GM11168 (cell line): ENCODE measurements at regions not wholly inside any gene's neighbourhood (a gene's known extent, or its start where the extent isn't known, plus 50 kb on each side); places are given as distances from the start of the nearest gene placed in this dataset.

ENCODE experiments used
- in situ Hi-C: fragments of 300-500 bp; cut with MboI; formaldehyde crosslinking; loops from one replicate; pipeline ENCODE4 v1.12.0; 2022; ENCODE audit warnings: low sequenced_read_pairs; ENCODE audit not compliant: unreplicated experiment

DNA sequence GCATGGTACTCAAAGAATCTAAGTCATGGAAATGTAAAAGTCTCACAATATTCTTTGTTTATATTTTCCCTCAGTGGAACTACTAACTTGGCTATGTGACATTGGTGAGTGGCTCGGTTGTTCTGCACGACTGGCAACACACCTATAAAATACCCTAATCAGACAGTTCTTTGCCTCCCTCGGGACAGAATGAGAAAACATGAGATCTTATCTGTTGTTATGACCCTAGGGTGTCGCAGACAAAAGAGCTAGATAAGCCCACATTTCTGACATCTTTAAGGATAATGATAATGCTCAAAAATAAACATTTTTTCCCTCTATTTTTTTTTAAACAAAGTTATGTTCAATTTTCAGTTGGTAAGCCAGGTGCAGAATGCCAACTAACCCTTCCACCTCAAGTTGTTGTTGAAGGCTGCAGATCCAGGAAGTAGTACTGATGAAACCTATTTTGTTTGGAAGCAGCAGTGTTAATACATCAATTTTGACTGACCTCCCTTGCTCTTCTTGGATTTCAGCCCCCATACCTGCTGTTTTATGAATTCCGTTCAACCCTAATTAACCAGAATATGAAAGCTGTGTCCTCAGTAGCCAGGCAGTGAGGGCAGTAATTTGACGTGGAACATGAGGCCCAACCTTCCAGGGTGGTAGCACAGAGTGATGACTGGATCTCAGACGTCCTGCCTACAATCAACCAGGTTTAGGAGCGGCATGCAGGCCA lies 108.7 kb upstream of the DUSP10 start:
- in situ Hi-C loops: no loop called here

DNA sequence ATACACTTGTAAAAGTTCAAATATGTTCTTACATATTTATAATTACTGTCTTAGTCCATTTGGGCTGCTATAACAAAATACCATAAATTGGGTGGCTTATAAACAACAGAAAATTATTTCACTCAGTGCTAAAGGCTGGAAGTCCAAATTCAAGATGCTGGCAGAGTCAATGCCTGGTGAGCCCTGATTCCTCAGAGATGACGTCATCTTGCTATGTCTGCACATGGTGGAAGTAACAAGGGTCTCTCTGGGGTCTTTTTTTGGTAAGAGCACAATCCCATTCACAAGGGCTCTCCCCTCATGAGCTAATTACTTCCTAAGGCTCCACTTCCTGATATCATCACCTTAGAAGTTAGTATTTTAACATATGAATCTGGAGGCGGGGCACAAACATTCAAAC lies 108.0 kb upstream of the DUSP10 start:
- in situ Hi-C loops: no loop called here

DNA sequence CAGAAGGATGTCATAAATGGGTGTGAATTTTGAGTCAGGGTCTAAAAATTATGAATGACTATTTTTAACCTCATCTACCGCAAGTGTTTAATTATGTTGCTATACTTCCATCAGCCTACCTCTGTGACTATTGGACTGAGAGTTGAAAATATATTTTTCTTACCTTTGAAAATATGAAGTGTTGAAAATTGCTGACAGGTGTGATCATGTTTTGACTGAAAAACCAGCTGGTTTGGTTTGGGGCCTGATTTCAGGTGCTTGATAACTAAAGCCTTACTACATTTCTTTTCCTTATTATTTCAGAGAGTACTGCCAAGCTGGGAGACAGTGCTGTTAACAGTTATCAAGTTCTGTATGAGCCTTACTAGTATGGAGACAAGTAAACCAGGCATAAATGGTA lies 107.2 kb upstream of the DUSP10 start:
- in situ Hi-C loops: no loop called here

DNA sequence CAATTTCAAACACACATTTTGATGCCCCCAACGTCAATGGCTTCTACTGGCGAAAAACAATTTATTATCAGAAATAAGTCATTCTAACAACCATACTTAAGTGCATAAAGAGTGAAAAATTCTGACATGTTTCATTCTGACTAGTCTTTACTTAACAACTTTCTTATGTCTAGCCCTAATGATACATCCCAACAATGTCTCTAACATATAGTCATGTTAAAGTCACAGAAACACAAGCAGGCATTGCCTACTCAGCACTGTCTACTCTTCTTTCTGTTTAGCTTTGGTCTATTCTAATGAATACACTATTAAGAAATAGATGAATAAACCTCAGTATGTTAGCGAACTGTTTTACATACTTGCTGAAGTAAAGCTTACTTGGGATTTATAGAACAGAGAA lies 105.8 kb upstream of the DUSP10 start:
- in situ Hi-C loops: no loop called here

DNA sequence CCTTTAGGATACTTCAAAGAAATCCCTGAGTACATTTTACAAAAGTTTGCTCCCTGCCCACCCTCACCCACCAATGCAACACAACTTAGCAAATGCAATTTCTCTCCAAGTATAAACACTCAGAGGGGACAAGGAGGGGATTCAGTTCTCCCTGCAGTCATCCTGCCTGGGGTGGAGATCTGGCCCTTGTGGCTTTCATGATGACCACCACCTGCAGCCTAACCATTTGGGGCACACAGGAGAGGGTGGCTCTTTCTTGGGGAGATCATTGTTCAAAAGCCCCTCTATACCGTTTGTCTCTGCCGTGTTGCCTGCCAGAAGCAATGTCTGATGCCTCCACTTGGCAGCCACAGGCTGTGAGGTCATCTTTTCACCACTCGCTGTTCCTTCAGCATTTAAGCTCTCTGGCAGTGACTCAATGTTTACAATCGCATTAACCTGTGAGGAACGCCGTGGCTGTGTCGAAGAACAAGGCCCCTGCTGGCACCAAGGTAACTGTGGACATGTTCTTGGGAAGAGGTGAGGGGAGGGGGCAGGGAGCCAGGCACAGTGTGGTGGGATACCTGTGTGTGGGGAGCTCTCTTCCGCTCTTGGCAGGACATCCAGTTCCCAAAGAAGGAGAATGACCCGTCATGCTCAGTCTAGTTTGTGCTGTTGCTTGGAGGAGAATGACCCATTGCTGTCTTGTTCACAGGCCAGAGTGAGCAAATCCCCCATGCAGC lies 103.9 kb upstream of the DUSP10 start:
- in situ Hi-C loops: no loop called here

DNA sequence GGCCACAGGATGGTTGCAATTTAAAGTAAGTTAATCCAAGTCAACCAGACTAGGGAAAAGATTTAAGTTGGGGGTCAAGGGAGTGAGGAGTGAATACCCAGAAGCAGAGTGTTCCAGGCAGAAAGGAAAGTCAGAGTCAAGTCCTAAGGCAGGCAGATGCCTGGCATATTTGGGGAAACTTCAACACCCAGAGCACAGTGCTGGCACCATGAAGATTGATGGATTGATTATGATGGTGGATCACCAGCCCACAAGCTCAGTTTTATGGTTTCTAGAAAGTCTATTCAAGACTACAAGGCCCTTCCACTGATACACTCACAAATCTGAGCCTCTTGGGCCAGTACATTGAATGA lies 100.1 kb upstream of the DUSP10 start:
- in situ Hi-C loops: no loop called here

DNA sequence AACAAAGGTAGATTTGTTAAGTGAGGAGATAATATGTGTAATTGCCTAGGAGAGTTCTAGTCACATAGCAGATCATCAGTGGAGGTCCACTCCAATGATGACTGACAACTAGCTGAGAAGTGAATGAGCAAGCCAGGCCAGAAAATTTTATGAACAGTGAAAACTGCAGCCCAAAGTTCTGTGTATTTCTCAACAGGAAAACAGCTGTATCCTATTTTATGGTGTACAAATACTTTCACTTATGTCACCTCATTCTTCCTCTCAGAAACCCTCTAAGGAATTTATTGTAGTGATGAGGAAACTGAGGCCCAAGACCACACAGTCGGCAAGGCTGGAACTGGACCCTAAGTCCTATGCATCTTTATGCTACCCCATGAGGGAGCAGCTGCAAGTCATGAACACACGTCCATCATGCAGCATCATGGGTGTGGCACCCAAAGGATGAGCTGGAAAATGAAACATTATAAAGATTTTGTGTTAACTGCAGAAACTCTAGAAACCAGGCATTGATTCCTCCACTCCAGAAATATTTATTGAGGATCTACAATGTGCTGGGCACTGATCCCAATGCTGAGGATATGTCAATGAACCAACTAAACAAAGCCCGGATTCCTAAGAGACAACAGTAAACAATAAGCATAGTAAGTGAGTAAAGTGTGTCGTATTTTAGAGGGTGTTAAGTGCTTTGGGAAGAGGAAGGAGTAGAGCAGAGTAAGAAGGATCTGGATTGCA lies 99.5 kb upstream of the DUSP10 start:
- in situ Hi-C loops: no loop called here

DNA sequence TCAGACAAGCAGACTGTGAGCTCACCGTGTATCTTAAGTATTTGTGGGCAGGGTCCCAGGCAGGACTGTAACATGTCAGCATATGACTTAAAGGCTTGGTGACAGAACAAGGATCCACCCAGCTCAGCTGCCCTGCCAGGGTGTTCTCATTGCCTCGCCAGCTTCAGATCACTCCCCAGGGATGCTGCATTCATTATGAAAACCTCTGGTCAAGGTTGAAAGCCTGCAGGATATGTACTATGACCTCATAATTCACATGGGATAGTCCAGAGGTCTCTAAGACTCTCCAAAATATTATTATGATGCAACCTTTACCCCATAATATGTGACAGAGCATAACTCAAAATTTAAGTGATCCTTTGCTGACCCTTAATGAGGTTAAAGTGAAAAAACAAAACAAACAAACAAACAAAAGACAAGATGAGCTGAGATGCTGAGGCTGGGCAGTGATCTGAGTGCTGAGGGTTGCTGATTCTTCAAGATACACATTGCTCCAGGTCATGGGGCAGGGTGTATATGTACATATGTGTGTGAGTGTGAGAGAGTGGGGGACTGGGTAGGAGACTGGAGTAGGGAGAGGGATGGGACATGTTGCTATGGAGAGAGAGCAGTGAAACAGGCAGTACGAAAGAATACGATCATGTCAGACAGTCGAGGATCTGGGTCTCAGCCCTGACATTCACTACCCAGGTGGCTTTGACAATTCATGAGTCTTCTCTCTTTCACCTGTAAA lies 98.8 kb upstream of the DUSP10 start:
- in situ Hi-C loops: no loop called here

DNA sequence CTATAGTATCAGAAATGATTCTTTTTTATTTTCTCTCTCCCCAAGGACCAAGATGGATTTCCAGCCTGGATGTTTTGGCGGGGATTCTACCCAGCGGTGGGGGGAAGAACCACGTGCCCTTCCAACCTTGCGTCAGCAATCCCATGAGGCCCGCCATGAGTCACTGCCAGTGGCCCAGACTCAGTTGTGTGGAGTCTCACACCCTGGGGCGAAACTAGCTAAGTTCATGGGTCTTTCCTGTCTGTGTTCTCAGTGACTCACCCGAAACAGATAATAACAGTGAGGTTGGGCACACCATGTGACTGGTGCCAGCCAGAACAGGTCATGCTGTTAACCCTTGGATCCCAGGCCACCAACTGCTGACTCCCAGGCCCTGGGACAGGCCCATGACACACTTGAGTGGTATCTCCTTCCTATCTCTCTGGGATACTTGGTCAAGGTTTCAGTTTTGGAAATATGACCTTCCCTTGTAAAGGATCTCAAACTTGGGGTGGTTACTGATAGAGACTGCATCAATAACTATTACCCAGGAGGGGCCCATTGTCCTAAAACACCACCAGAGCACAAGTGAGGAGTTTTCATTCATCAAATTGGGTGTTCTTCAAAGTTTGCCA lies 98.0 kb upstream of the DUSP10 start:
- in situ Hi-C loops: no loop called here

DNA sequence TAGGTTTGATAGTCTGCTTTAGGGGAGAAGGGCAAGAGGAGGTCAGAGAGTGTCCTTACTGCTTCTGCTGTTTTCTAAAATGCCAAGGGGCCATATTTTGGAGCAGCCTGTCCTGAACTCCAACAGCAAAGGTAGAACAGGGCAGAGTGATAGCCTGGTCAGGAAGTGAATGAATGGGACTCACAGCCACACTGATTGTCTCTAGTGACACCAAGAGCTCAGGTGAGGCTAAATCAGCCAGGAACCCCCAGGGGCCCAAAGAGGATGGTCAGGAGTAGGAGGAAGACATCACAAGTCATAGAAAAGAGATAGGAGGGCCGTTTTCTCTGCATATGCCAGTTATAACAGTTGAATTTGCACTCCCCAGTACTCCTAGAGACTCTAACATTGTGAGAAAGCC lies 97.4 kb upstream of the DUSP10 start:
- in situ Hi-C loops: no loop called here

DNA sequence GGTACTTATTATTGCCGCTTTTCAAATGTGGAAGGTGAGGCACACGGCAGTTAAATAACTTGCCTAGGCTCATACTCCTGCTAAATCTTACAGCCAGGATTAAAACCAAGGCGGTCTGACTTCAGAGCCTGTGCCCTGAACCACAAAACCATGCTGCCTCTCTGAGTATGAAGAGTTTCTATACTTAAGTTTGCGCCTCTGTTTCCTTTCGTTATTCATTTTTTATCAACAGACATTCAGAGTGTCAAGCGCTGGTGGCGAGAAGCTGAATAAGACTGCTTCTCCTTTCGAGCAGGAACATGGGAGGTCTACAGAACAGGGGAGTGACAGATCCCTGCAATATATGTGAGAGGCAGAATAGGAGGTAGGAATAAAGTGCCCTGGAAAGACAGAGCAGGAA lies 96.0 kb upstream of the DUSP10 start:
- in situ Hi-C loops: no loop called here

DNA sequence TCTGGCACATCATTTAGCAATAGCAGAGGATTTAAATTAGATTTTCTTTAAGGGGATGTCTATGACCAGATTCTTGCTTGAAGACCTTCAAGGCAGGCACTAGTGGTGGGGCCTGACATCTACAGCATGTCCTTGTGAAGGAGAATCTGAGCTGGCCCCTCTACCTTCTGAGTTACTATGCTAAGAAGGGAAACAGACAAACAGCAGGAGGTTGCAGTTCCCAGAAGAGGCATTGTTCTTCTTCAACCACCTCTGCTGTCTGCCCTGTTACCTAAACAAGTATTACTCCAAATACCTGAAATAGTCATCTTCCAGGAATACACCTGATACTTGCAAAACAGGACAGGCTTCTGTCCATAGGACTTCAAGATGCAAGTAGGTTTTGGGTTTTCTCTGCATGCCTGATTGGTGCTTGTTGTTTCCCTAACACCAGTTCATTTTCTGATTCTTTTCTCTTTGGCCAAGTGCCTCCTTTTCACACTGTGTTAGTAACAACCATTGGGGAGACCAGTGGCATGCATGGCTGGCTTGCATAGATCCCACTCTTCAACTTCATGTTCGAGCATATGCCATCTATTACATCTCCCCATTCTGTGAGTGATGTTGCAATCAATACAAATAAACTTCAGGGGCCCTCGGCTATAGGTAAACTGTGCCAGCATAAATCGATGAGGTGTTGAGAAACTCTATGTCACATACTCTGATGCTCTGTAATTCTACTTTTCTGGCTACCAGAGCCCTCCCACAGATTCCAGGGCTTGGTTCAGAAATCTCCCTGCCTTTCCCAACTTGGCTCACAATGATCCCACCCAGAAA lies 93.0 kb upstream of the DUSP10 start:
- in situ Hi-C loops: no loop called here

DNA sequence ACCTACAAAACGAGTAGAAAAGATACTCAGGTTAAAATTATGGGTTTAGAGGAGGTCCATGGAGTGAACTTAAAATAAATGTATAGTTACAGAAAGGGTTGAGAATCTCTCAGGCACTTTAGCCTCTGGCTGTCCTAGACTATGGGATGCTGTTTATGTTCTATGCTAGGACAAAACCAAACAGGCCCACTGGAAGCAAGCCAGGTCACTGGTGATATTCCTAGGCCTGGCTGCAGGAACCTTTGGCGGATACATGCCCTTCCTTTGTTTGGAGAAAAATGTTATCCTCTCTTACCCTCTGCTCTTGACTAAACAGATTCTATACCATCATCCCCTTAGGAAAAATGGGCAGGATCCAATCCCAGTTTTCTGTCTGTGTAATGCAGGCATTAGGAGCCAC lies 90.7 kb upstream of the DUSP10 start:
- in situ Hi-C loops: no loop called here

DNA sequence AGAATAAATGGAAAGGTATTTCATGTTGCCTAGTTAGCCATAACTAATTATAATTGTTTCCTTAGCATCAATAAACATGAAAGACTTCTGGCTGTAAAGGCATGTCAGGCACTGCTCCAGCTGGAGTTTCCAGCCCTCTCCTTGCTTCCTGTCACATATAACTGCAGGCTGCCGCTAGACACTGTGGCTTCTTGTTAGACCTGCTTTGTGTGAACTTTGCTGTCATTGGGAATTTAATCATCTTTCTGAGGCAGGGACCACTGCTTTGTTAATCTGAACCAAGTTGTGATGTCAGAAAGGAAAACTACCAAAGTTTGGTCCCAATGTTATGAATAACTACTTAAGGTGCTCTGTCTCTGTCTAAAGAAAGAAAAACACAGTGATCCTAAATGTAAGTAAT lies 90.3 kb upstream of the DUSP10 start:
- in situ Hi-C loops: no loop called here

DNA sequence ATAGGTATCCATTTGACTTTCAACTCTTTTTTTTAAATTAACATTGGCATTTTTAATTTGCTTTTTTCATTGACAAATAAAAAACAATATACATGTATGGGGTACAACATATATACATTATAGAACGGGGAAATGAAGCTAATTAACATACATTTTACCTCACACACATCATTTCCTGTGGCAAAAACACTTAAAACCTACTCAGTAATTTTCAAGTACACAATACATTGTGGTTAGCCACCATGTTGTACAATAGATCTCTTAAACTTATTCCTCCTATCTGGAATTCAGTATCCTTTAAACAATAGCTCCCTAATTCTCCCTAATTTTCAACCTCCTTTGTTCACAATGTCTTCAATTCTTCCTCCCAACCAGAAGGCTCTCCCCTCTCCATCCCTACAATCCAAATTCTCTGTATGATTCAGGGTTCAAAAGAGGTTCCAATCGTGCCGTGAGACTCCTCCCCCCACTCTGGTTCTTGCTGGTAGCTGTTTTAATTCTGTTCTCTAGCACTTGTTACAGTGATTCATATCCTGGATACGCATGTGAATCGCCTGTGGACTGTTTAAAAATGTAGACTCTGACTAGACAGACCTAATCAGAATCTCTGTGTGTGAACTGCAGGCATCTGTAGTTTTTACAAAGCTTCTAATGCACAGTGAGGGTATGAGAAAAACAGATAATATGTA lies 87.6 kb upstream of the DUSP10 start:
- in situ Hi-C loops: no loop called here

DNA sequence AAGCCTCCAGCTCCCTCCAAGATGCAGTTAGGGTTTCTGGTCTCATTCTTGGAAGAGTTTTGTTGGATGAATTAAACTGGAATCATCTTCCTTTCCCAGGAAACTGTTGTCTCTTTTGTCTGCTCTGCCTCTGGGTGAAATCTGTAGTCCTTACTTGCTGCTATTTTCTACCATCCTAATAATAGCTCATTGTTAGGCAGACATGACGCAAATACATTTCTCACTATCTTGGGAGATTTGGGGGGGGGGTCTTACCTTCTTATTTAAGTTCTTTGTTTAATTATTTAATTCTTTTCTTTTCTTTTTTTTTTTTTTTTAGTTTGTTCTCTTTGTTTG lies 85.4 kb upstream of the DUSP10 start:
- in situ Hi-C loops: no loop called here

DNA sequence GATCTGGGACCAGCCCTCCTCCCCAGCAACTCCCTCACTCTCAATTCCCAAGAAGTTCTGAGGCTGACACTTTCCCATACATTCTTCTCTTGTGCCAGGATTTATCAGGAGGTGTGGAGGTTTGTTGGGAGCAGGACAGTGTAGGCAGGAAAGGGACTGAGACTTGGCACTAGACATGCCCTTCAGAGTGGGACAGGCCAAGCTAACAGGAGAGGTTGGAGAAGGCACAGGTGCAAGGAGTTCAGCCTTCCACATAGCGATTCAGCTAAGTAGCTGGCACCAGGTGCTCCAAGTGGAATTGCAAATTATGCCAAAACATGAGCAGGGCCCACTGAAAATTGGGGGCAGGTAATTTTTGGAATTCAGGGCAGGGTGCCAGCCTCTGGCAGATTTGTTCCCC lies 83.0 kb upstream of the DUSP10 start:
- in situ Hi-C loops: no loop called here

DNA sequence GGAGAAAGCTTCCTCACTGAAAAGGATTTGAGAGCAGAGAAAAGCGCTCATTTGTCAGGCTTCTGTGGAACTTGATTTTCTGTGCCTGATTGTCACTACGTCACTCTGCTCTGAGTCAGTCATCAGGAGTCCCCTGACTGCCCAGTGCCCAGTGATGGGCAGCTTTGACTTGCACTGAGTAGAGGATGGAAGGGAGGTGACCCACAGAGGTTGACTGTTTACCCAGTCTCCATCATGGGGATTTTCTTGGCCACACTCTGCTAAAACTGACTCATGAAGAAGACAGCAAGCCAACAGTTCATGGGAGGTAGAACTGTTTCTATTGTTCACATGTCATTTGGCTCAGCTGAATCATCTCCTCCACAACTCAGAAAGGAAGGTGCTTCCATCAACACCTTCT lies 82.1 kb upstream of the DUSP10 start:
- in situ Hi-C loops: no loop called here

DNA sequence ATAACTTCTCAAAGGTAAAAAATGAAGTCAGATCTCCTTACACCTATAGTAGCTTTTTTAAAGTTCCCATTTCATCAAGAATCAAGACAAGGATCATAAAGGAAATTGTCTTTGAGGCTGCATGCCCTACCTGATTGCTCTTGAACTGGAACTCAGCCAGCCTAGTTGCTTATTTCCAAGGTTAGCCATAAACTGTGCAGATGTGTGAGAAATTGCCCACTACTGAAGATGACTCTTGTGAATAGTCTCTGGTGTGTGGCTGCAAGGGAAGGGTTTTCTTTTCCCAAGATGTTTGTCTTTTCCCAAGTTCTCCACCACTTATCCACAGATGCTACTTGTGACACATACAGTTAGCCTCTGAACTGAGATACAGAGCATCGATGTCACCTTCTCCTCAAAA lies 81.7 kb upstream of the DUSP10 start:
- in situ Hi-C loops: no loop called here
